ENCODE measurements at regions not wholly inside any gene's neighbourhood (a gene's known extent, or its start where the extent isn't known, plus 50 kb on each side); places are given as distances from the start of the nearest gene placed in this dataset.
A peak's percentile ranks its signal among the peaks of the same experiment; 100 is the strongest.

DNA sequence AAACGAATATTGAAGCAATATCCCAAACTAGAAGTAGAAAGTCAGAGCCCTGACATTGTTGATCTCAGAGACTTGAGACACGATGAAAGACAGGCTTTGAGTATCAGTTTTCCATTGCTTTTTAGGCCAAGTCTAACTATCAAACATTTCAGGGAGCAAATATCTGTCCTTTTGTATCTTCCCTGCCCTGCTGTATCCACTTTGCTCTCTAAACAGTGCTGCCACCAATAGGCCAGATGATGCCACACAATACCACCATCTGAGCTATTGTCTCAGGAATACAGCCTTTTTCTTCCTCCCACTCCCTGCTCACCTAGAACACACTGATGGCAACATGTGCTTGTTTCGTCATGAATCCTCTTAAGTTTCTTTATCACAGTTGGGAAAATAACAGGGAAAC is 62.6 kb upstream of the SPAG17 start:
- peak; percentile 30 for DNase-seq (ENCODE audit: low spot score)

DNA sequence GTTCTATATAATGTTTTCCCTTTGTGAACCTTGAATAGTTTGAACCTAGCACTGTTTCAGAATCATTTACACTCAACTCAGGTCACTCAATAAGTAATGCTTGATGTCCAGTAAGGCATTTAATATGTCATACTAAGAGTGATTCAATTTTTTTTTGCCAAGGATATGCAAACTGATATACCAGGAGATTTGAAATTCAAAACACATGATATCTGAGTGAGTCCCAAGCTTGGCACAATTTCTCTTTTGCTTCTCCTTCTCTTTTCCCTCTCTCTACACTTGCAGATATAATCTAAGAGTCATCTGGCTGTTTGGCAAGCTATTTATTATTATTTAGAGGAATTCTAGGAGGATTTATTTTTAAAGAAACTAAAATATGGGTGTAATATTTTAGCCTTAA is 61.6 kb upstream of the SPAG17 start:
- no peak for DNase-seq (ENCODE audit: low spot score)

DNA sequence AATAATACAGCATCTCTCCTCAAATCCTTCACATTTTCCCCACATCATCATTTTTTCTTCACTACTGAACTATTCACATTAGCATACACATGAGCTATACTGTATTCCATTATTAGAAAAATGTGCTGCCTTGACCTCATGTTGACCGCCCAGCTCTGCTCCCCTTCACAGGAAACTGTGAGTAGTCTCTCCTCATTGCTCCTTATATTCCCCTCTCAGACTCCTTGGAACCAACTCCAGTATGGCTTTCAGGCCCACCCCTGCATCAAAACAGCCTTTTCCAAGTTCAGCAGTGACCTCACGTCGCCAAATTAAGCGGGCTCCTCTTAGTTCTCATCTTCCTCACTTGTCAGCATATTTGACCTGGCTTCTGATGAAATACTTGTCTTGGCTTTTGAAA is 59.2 kb upstream of the SPAG17 start:
- DNase-seq (ENCODE audit: low spot score): no peak

DNA sequence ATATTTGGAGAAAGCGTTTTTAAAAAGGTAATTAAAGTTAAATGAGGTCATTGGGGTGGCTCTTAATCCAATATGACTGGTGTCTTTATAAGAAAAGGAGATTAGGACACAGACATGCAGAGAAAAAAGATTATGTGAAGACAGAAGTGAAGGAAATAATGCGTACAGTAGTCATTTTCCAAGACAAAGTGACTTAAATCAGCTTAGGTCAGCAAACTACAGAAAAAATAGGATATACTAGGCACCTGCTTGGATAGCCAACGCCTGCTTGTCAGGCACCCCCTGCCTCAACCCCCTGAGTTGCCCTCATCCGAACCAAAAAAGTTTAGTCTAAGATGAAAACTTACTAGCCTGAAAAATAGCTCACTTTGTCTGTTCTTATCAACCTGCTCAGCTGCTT is 58.2 kb upstream of the SPAG17 start:
- DNase-seq (ENCODE audit: low spot score): no peak
